ENCODE measurements at regions not wholly inside any gene's neighbourhood (a gene's known extent, or its start where the extent isn't known, plus 50 kb on each side); places are given as distances from the start of the nearest gene placed in this dataset.

- H3K9me3 Mint-ChIP-seq = no peaks in the 10 kb centered on the region
- peaks cover 3% of the 10 kb centered on the region for H3K4me1 Mint-ChIP-seq
- WGBS, 2 experiments (ENCODE audit: insufficient coverage in 1 of 2, insufficient read length in 1 of 2) = no CpG with 5 or more reads among the region's 4 CpGs
- no peak for TF ChIP-seq CTCF (conservative IDR thresholded peaks at IDR 0.05)
- Histone ChIP-seq H3K36me3 (ENCODE audit: control insufficient read depth, insufficient read depth, low read length) (no peaks in the 10 kb centered on the region), H3K27ac (ENCODE audit: low read depth, low read length) (no peak overlapping the region), H3K4me1 (ENCODE audit: control insufficient read depth, insufficient read depth, low read length) (no peaks in the 10 kb centered on the region), H3K27me3 (ENCODE audit: control insufficient read depth, insufficient read depth, low read length, poor library complexity, severe bottlenecking) (no peaks in the 10 kb centered on the region), H3K9me3 (ENCODE audit: control insufficient read depth, low read length) (no peaks in the 10 kb centered on the region), H3K4me3 (ENCODE audit: low read length) (no peak overlapping the region), H3K9ac (ENCODE audit: extremely low read depth, low read length, poor library complexity, severe bottlenecking) (no peak overlapping the region)
- no peaks in the 10 kb centered on the region for H3K27me3 Mint-ChIP-seq (ENCODE audit: insufficient read depth)
- no peak for DNase-seq
- no peak overlapping the region for H3K4me3 Mint-ChIP-seq
- H3K27ac Mint-ChIP-seq = no peak overlapping the region
- H3K36me3 Mint-ChIP-seq (ENCODE audit: low read depth) = no peaks in the 10 kb centered on the region
Measured at GRCh38 chr16:73521499-73521898, 473.6 kb upstream of the ZFHX3 start.

GRCh38 chr16:73515616-73516015 lies 467.7 kb upstream of the ZFHX3 start:
- no peak overlapping the region for H3K27ac Mint-ChIP-seq
- 86 to 92% methylated on average over 4 of the region's 4 CpGs for WGBS, 2 experiments (ENCODE audit: insufficient coverage in 1 of 2, insufficient read length in 1 of 2)
- H3K36me3 Mint-ChIP-seq (ENCODE audit: low read depth) = no peaks in the 10 kb centered on the region
- no peak overlapping the region for H3K4me3 ChIP-seq (ENCODE audit: low read length)
- H3K27ac ChIP-seq (ENCODE audit: low read depth, low read length) = no peak overlapping the region
- H3K9ac ChIP-seq (ENCODE audit: extremely low read depth, low read length, poor library complexity, severe bottlenecking) = no peak overlapping the region
- H3K4me1 Mint-ChIP-seq = no peaks in the 10 kb centered on the region
- no peaks in the 10 kb centered on the region for H3K9me3 ChIP-seq (ENCODE audit: control insufficient read depth, low read length)
- H3K27me3 ChIP-seq (ENCODE audit: control insufficient read depth, insufficient read depth, low read length, poor library complexity, severe bottlenecking) = no peaks in the 10 kb centered on the region
- no peaks in the 10 kb centered on the region for H3K36me3 ChIP-seq (ENCODE audit: control insufficient read depth, insufficient read depth, low read length)
- no peak for TF ChIP-seq CTCF (conservative IDR thresholded peaks at IDR 0.05)
- H3K9me3 Mint-ChIP-seq = no peaks in the 10 kb centered on the region
- no peak for DNase-seq
- H3K4me3 Mint-ChIP-seq = no peak overlapping the region
- H3K4me1 ChIP-seq (ENCODE audit: control insufficient read depth, insufficient read depth, low read length) = no peaks in the 10 kb centered on the region
- H3K27me3 Mint-ChIP-seq (ENCODE audit: insufficient read depth) = peaks cover 2% of the 10 kb centered on the region

GRCh38 chr16:73510852-73511251 lies 462.9 kb upstream of the ZFHX3 start:
- WGBS, 2 experiments (ENCODE audit: insufficient coverage in 1 of 2, insufficient read length in 1 of 2) = 80% methylated on average over 3 of the region's 3 CpGs; no CpG with 5 or more reads in 1 of the 2 experiments
- no peak overlapping the region for H3K9ac ChIP-seq (ENCODE audit: extremely low read depth, low read length, poor library complexity, severe bottlenecking)
- no peak for TF ChIP-seq CTCF (conservative IDR thresholded peaks at IDR 0.05)
- Mint-ChIP-seq H3K36me3 (ENCODE audit: low read depth) (no peaks in the 10 kb centered on the region), H3K4me3 (no peak overlapping the region), H3K27ac (no peak overlapping the region), H3K27me3 (ENCODE audit: insufficient read depth) (peaks cover 3% of the 10 kb centered on the region), H3K9me3 (no peaks in the 10 kb centered on the region), H3K4me1 (peaks cover 5% of the 10 kb centered on the region)
- no peaks in the 10 kb centered on the region for H3K27me3 ChIP-seq (ENCODE audit: control insufficient read depth, insufficient read depth, low read length, poor library complexity, severe bottlenecking)
- H3K36me3 ChIP-seq (ENCODE audit: control insufficient read depth, insufficient read depth, low read length) = no peaks in the 10 kb centered on the region
- H3K27ac ChIP-seq (ENCODE audit: low read depth, low read length) = no peak overlapping the region
- H3K4me3 ChIP-seq (ENCODE audit: low read length) = no peak overlapping the region
- H3K4me1 ChIP-seq (ENCODE audit: control insufficient read depth, insufficient read depth, low read length) = no peaks in the 10 kb centered on the region
- no peaks in the 10 kb centered on the region for H3K9me3 ChIP-seq (ENCODE audit: control insufficient read depth, low read length)
- no peak for DNase-seq

Measured in endodermal cell (in vitro differentiated cells).